NCI-H69 (cell line): ENCODE measurements at regions not wholly inside any gene's neighbourhood (a gene's known extent, or its start where the extent isn't known, plus 50 kb on each side); places are given as distances from the start of the nearest gene placed in this dataset.

Experiments used
- DNase-seq: peaks from one replicate; lab custom pipeline; 2025; lab: John Stamatoyannopoulos, UW

DNA sequence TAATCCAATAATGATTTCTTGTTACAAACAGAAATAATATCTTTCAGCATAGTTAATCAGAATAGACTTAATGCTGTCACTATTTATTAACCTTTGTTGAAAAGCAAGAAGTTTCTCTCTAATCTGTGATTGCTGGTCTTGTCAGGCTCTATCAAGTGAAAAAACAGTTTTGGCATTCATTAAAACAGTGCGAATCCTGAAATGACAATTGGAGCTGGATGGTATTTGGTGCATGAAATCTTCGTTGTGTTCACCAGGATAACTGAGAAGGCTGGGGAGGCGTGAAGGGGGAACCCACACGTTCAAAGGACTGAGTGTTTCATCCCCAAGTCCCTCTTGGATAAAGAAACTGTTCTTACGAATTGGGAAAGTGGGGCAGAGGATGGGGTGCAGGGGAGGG, 190.2 kb upstream of the MYL2 start:
- no peak for DNase-seq

- no peak for DNase-seq
These were observed 188.3 kb upstream of the MYL2 start for GRCh38 chr12:111108726-111109125.

GRCh38 chr12:111107392-111108178, 187.2 kb upstream of the MYL2 start:
- DNase-seq, result no peak

- peak; percentile 20 for DNase-seq
These were observed 184.9 kb upstream of the MYL2 start for GRCh38 chr12:111105294-111105693.

- DNase-seq, result no peak
These were observed 183.2 kb upstream of the MYL2 start for GRCh38 chr12:111103583-111103982.

DNA sequence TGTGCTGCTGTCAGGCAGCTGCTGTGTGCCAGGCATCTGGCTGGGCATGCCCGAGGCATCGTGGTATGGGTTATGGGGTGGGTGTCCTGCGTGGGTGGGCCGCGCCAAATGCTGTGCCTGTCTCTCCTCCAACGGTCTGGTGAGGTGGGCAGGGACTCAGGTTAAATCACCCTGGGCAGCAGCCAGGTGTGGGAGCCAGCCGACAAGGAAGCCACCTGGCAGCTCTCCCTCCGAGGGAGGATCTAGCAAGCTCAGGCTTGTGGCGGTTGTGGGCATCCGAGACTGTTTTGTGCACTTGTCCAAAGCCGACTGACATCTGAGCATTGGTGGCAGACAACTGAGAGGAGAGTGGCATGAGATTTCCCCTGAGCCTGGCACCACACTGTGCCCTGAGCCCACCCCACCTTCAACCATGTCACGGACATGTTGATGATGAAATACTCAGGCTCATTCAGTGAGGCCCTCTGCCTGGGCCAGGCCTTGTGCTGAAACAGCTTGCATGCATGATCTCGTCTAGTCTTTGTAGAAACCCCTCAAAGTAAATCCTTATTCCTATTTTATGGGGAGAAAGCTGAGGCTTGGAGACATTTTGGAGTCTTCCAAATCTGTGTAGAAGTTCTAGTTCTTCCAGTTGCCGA, 181.8 kb upstream of the MYL2 start:
- DNase-seq, result peak; percentile 92

DNA sequence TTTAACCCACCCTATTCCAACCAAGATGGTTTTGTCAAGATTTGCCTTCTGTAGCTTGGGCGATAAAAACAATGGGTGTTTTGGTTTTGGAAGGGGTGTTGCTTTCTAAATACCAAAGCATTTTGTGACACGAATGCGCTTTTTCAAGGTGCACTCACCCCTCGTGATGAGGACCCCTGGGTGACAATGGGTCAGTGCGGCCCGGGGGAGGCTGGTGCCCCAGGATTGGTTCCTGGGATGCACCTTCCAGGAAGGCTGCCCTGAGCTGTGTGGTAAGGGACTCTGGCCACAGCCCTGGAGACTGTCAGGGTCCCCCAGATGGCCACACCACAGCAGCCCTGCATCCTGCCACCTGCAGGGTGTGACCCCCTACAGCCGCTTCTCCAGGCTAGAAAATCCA, 180.6 kb upstream of the MYL2 start:
- DNase-seq, result no peak

GRCh38 chr12:111100554-111100953, 180.2 kb upstream of the MYL2 start:
- DNase-seq, result no peak

GRCh38 chr12:111100003-111100402, 179.6 kb upstream of the MYL2 start:
- DNase-seq, result no peak

DNA sequence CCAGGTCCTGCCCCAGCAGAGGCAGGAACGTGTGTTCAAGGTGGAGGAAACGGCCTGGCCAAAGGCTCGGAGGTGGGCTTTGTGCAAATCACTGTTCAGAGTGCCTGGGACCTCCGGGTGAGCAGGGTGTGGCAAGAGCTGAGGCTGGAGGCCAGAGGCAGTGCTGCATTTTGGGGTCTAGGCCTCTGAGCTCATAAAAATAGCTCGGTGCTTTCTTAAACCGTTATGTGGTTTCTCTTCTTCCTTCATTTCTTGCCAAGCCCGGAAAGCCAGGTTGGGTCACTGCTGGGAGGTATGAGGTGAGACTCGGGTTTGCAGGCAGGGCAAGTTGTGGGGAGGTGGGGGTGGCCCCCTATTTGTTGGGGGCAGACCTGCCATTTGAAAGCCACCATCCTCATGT, 178.8 kb upstream of the MYL2 start:
- DNase-seq, result no peak

DNA sequence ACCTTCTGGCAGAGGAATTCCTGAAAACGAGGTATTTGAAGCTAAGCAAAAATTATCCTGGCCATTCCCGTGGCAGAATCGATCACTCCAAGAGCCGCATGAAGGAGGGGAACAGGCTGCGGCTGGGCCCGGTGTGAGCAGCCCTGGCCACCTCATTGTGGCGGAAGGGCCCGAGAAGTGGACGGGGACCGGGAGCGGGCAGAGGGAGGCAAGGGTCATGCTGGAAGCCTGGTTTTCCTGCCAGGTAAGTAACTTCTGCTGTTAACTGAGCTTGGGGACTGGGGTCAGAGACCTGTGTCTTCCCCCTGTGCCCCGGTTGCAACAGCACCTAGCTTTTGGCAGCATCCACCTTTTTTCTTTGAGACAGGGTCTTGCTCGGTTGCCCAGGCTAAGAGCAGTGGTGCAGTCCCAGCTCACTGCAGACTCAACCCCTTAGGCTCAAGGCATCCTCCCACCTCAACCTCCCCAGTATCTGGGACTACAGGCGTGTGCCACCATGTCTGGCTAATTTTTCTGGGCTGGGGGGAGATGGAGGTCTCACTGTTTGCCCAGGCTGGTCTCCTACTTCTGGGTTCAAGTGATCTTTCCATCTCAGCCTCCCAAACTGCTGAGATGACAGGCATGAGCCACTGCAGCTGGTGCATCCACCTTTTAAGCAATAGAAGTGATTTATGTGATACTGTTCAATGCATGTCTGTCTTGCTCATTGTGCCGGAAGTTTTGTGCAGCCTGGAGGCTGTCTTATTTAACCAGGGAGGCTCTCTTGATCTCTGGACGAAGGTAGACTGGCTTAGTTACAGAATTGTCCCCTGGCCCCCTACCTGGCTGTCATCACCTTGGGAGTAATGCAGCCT, 174.0 kb upstream of the MYL2 start:
- peak; percentile 27 for DNase-seq

GRCh38 chr12:111093428-111094142, 173.2 kb upstream of the MYL2 start:
- DNase-seq, result no peak

DNA sequence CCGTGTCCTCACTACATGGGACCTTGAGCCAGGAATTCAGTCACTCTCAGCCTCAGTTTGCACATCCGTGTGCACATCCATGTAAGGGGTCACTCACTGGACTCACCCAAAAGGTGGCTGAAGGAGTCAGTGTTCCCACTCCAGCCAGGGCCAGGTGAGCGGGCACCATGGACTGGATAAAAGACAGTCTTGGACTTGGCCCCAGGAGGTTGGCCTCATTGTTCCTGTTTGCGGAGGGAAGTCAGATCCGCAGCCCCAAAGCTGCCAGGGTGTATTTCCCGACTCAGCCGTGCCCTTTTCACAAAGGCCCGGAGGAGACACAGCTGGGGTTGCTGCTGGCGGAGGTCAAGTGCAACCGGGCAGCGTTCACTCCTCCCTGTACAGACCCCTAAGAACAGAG, 170.7 kb upstream of the MYL2 start:
- DNase-seq, result no peak

DNA sequence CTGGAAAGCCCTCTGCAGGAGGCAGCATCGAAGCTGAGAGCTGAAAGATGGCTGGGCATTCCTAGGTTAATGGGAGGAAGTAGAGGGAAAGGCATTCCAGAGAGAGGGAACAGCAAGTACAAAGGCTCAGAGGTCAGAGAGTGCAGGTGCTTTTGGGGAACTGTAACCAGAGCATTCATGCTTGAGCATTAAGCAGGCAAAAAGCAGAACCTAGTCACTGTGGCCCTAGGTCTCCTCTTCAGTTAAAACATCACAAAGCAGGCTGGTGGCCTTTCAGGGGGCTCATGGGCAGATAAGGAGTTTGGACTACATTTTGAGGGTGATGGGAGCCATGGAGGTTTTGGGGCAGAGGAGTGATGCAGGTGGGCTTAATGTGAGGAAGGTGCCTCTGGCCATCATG, 169.2 kb upstream of the MYL2 start:
- no peak for DNase-seq

GRCh38 chr12:111088409-111088808, 168.0 kb upstream of the MYL2 start:
- DNase-seq, result peak; percentile 27

- DNase-seq, result peak; percentile 67
These were observed 166.7 kb upstream of the MYL2 start for GRCh38 chr12:111086947-111087700.

- no peak for DNase-seq
These were observed 164.7 kb upstream of the MYL2 start for GRCh38 chr12:111085096-111085495.

- DNase-seq, result no peak
These were observed 164.2 kb upstream of the MYL2 start for GRCh38 chr12:111084605-111085004.

DNA sequence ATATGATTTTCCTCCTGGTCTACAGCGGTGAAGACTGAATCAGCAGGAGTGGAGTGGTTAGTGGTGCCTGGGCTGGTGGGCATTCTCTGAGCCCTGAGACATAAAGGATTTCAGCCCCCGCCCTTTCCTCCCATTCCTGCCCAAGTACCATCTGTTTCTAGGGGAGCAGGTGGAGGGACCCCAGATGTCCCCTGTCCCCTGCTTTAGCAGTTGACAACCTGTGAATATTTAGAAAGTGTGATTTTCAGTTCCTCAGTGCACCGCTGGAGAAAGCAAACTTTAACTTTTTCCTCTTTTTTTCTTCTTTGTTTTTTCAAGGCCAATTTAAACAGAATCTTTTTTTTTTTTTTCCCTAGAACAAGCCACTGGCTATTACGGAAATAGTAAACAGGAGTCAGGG, 163.8 kb upstream of the MYL2 start:
- no peak for DNase-seq

- DNase-seq, result no peak
These were observed 161.2 kb upstream of the MYL2 start for GRCh38 chr12:111081600-111081999.

GRCh38 chr12:111078731-111079130, 158.4 kb upstream of the MYL2 start:
- DNase-seq, result peak; percentile 29
